Nucleus accumbens (tissue), 56 donors: ENCODE measurements at regions not wholly inside any gene's neighbourhood (a gene's known extent, or its start where the extent isn't known, plus 50 kb on each side); places are given as distances from the start of the nearest gene placed in this dataset.

Experiments used
- DNase-seq, 56 donors: peaks; one replicate each; lab custom pipeline; 2025; lab: John Stamatoyannopoulos, UW

- no peak for DNase-seq
Measured at GRCh38 chr20:4563031-4563430, 123.2 kb upstream of the PRNP start.

- no peak for DNase-seq
Measured at GRCh38 chr20:4560667-4561066, 125.6 kb upstream of the PRNP start.

GRCh38 chr20:4559906-4560305, 126.3 kb upstream of the PRNP start:
- no peak for DNase-seq

- DNase-seq: no peak
Measured at GRCh38 chr20:4559106-4559505, 127.2 kb upstream of the PRNP start.

- DNase-seq: no peak
Measured at GRCh38 chr20:4556781-4557180, 129.5 kb upstream of the PRNP start.

GRCh38 chr20:4555188-4555890, 130.9 kb upstream of the PRNP start:
- DNase-seq: no peak

- DNase-seq: no peak
Measured at GRCh38 chr20:4554346-4554745, 131.9 kb upstream of the PRNP start.

GRCh38 chr20:4552075-4552640, 134.1 kb upstream of the PRNP start:
- no peak for DNase-seq

GRCh38 chr20:4550740-4551139, 135.5 kb upstream of the PRNP start:
- no peak for DNase-seq

GRCh38 chr20:4549711-4550259, 136.5 kb upstream of the PRNP start:
- DNase-seq: no peak

- no peak for DNase-seq
Measured at GRCh38 chr20:4548552-4548951, 137.7 kb upstream of the PRNP start.

- DNase-seq: no peak
Measured at GRCh38 chr20:4546786-4547185, 139.5 kb upstream of the PRNP start.

GRCh38 chr20:4546342-4546741, 139.9 kb upstream of the PRNP start:
- no peak for DNase-seq

GRCh38 chr20:4545526-4545925, 140.7 kb upstream of the PRNP start:
- no peak for DNase-seq

GRCh38 chr20:4544765-4545164, 141.5 kb upstream of the PRNP start:
- DNase-seq: no peak

- DNase-seq: no peak
Measured at GRCh38 chr20:4542270-4542669, 144.0 kb upstream of the PRNP start.

GRCh38 chr20:4534315-4534714, 151.9 kb upstream of the PRNP start:
- no peak for DNase-seq

- no peak for DNase-seq
Measured at GRCh38 chr20:4533368-4534133, 152.7 kb upstream of the PRNP start.

- no peak for DNase-seq
Measured at GRCh38 chr20:4532772-4533171, 153.5 kb upstream of the PRNP start.

- DNase-seq: no peak
Measured at GRCh38 chr20:4524792-4525191, 161.5 kb upstream of the PRNP start.

- DNase-seq: no peak
Measured at GRCh38 chr20:4524307-4524706, 161.9 kb upstream of the PRNP start.

GRCh38 chr20:4522310-4522709, 163.9 kb upstream of the PRNP start:
- no peak for DNase-seq
